GM21619 (cell line): ENCODE measurements at regions not wholly inside any gene's neighbourhood (a gene's known extent, or its start where the extent isn't known, plus 50 kb on each side); places are given as distances from the start of the nearest gene placed in this dataset.

Experiments used
- ATAC-seq: cut with Tn5 transposase; IDR thresholded peaks from one replicate; pipeline ENCODE4 v1.9.1; 2021; ENCODE audit not compliant: unreplicated experiment

DNA sequence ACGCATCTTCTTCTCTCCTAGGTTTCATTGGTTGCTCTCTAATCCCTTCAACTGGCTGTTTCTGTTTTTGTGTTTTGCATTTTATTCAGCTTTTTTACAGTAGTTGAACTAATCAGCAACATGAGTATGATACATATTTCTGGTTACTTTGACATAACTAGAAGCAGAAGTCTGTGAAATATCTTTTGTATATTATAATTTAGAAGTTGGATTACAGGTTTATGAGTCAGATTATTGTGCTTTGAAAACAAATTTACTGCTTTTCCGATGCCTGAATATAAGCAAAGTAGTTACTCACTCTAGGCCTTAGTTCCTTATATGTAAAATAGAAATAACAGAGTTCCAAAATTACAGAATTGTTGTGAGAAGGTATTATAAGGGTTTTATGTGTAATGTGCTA, 96.2 kb upstream of the MEOX2 start:
- no peak for ATAC-seq

DNA sequence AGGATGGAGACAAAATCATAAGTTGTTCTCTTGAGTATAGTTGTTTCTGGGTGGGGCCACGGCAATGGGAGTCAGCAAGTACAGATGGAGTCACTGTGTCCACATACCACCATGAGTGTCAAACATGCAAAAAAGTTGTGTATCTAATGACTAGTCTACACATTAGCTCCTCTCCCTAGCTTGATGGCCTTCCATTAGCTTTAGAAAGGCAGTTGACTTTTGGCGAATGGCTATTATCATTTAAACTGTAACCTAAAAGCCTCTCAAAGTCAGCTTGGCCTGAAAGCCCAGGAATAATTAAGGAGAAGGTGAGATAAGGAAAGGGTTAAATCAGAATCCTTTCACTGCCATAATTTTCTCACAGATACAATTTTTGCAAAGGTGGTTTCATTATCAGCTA, 95.5 kb upstream of the MEOX2 start:
- ATAC-seq = no peak

DNA sequence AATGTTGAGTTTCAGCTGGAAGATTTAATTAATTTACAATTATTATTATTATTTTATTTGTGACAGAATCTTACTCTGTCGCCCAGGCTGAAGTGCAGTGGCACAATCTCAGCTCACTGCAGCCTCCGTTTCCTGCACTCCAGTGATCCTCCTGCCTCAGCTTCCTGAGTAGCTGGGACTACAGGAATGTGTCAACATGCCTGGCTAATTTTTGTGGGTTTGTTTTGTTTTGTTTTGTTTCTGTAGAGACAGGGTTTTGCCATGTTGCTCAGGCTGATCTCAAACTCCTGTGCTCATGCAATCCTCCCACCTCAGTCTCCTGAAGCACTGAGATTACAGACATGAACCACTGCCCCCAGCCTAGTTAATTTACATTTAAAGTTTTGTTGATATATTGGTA, 93.8 kb upstream of the MEOX2 start:
- no peak for ATAC-seq

DNA sequence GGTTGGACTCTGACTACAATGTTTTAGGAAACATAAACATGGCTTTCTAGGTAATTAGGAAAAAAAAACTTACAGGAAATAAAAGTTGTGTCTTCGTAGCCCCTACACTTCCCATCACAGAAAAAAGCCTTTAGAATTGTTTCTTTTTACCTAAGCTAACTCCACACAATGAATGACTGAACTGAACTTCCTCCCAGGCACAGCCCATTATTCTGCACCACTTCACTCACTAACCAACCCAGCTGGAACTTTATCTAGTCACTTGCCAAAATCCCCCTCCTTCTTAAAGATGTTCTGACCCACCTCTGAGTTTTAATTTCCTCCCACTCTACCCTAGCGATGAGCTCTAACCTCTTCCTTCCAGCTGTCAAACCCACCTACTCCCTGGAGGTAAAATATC, 91.7 kb upstream of the MEOX2 start:
- ATAC-seq = no peak

GRCh38 chr7:15765753-15766152, 79.3 kb upstream of the MEOX2 start:
- ATAC-seq = no peak

DNA sequence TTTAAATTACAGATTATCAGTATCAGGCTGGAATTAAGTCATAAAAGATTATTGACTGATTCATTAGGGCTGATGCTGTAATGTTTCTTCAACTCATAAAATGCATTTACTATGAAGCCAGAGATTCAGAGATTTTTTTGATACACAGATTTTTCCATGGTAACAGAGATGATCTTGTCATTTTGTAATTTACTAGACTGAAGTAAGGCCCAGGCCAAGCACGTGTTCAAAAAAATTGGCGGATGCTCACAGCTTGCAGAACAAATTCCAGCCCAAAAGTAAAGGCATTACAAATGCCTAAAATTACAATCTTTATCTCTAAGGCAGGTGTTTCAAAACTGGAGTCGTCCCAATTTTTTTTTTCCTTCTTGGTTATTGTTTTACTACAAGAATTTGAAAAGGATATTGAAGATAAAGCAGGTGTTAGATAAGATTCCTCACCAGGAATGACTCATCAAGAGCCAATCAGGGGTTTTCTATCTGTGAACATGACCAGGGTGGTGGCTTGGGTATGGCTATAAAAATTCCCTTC, 78.4 kb upstream of the MEOX2 start:
- ATAC-seq = no peak

DNA sequence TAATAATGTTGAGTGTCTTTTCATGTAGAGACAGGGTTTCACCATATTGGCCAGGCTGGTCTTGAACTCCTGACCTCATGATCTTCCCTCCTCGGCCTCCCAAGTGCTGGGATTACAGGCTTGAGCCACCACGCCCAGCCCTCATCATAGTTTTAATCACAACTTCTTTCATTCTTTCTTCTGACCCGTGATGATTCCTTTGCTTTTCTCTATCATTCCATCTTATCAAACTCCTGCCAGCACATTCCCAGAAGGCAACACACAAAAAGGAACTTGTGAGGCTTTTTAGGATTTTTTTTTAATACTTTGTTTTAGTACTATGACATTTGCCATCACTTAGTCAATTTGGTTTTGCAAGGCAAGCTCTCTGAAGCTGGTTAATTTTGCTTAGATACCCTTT, 77.5 kb upstream of the MEOX2 start:
- ATAC-seq = no peak

DNA sequence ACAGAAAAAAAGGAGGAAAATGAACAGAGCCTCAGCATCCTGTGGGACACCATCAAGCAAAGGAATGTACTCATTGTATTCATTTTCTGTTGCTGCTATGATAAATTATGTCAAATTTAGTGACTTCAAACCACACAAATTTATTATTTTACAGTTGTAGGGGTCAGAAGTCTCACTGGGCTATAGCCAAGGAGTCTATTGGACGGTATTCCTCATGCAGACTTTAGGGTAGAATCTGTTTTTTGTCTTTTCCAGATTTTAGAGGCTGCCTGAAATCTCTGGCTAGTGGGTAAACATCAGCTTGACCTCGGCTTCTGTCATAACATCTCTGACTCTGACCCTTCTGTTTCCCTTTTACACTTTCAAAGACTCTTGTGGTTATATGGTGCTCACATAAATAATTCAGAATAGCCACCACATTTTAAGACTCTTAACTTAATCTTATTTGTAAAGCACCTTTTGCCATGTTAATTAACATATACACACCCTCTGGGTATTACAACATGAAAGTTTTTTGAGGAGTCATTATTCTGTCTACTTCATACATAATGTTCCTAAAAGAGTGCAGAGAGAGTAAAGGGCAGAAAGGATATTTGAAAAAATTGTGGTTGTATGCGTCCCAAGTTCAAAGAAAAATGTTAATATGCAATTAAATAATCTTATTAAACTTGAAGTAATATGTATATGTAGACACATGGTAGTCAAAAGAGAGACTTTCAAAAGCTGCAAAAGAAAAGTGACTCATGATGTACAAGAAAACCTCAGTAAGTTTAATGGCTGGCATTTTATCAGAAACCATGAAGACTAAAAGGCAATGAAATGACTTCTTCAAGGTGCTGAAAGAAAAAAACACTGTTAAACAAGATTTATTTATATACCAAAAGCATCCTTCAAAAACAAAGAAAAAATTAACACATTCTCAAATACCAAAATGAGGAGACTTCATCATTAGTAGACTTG, 70.8 kb upstream of the MEOX2 start:
- no peak for ATAC-seq

DNA sequence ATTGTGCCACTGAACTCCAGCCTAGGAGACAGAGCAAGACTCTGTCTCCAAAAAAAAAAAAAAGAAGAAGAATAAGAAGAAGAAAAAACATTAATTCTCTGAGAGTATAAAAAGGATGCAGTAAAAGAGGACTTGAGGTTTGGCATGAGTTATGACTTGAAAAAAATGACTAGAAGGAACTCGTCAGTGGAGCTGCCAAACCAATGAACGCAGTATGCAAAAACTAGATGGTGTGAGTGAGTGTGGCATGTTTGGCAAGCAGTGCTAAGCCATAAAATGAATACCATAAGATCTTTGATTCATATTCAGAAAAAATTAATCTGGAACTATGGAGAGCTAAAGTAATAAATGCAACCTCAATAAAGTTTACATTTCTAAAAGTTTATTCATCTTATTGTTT, 68.6 kb upstream of the MEOX2 start:
- no peak for ATAC-seq

DNA sequence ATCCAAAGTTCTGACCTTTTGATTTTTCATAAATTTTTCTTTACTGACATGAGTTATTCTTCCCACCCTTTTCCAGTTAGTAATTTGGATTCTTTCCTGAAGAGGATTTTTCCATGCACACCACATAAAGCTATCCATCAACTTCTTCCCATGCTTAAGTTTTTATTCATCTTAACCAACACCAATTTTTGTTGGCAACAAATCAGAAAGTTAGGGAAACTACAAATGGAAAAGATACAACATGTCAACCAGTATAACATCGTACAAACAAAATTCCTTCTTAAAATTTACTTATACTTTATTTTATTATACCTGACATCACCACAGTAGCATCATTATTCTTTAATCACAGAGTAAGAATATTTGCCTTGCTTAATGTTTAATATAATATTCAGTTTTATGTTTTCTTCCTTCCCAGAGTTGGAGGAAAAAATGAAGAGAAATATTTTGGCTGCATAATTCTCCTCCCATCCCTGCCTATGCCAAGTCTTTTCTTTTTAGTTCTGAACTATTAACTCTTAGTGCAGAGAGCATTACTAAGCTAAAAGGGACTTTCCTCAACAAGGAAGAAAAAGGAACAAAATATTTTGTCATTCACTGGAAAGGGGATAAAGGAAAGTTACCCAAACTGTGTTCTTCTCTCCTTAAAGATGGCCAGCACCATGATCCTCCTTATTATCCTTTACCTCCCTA, 67.5 kb upstream of the MEOX2 start:
- ATAC-seq = no peak

GRCh38 chr7:15752377-15752776, 65.9 kb upstream of the MEOX2 start:
- no peak for ATAC-seq

- ATAC-seq = no peak
Measured at GRCh38 chr7:15751191-15751701, 64.8 kb upstream of the MEOX2 start.

- no peak for ATAC-seq
Measured at GRCh38 chr7:15750727-15751126, 64.2 kb upstream of the MEOX2 start.

DNA sequence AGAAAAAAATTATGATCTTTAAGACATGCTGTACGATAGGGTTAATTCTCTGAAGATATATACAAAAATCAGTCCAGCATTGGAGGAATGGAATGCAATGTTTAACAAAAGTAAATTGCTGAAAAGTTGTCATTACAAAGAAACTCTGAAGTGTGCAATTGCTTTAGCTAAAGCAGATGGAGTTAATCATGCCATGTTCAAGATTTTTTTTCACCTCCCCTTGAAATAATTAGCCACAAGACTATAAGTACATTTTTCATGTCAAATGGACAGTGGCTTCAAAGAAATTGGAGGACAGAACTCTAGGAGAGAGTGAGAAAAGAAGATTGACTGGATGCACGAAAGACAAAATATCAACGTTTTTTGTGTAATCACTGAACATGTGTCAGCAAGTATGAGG, 63.1 kb upstream of the MEOX2 start:
- ATAC-seq = no peak

DNA sequence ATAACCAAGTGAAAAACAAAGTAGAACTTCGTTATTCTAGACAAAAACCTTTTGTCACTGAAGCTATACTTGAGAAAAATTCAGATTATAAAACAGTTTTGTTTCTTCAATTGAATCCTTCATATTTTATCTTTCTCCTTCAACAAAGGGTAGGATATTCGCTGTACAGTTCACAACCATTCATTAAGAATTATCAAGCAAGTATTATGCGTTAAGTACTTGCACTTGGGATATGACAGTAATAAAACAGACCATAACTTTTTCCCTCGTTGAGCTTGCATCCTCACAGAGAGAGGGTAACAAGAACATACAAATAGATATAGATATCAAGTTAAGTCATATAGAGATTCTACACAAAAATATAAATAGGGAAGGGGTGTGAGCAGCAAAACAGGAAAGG, 61.2 kb upstream of the MEOX2 start:
- ATAC-seq = no peak

GRCh38 chr7:15747301-15747700, 60.8 kb upstream of the MEOX2 start:
- ATAC-seq = no peak

DNA sequence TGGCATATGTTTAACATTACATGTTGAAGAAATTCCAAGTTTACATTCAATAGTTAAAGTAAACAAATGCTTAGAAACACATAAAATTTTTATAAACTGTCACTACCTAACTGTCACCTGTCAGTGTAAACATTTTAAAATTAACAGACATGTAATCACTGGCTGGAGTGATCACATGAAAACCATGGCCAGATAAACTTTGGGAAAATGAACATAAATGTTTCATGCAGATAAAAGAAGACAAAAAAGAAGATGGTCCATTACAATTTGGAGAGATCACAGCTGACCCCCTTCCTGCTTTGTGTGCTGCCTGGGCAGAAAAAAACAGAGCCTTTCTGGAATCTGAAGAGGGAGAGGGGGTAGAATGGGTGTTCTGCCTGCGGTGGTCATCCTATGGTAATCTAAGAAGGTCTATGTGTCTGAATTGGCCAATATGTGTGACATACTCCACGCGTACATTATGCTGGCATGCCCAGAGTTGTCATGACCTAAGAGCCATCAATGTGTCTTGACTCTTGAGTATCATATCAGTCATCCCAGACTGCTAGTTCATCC, 57.5 kb upstream of the MEOX2 start:
- ATAC-seq = no peak

GRCh38 chr7:15737601-15738000, 51.1 kb upstream of the MEOX2 start:
- ATAC-seq = no peak
